HepG2 (cell line): ENCODE measurements at regions not wholly inside any gene's neighbourhood (a gene's known extent, or its start where the extent isn't known, plus 50 kb on each side); places are given as distances from the start of the nearest gene placed in this dataset.

ENCODE experiments used
- ATAC-seq: fragments of 200-7000 bp; cut with Tn5 transposase; 3 replicates; pipeline ENCODE4 v1.9.1; 2020; ENCODE audit warnings: mild to moderate bottlenecking, moderate library complexity
- BruUV-seq: library from RNA; stranded (reverse); fragments of 400-500 nt; replicated peaks from 2 replicates; lab custom pipeline; 2021; lab: Mats Ljungman, UMichigan
- CTCF ChIA-PET: fragments of 300-600 bp; formaldehyde crosslinking; extraction: SDS; loops from one replicate; lab custom pipeline; 2021; ENCODE audit warnings: low total read pairs, inconsistent platforms, low intra/inter-chr PET ratio; lab: Yijun Ruan, JAX
- POLR2A ChIA-PET: fragments of 350-600 bp; sonication (Branson Sonifier 250); formaldehyde crosslinking; loops from one replicate; lab custom pipeline; 2020; ENCODE audit warnings: antibody characterized with exemption, inconsistent platforms; lab: Yijun Ruan, JAX
- DNase-seq: peaks from one replicate; pipeline ENCODE4 v3.0.0-alpha.2; 2015; ENCODE audit warnings: low spot score
- FAIRE-seq: peaks from 3 replicates; lab custom pipeline; 2011; peaks lifted over from hg19 to GRCh38; lab: Jason Lieb, UNC
- H2AFZ ChIP-seq: one replicate; pipeline ENCODE4 v1.6.1; 2011; ENCODE audit warnings: low read length, inconsistent platforms
- H3K27ac ChIP-seq: fragments of 300-600 bp; 3 replicates; pipeline ENCODE4 v1.8.0; 2011; ENCODE audit warnings: mixed run types, mild to moderate bottlenecking, mixed read lengths, low read length, inconsistent platforms; ENCODE audit not compliant: insufficient read depth; ENCODE audit errors: extremely low read length
- H3K27me3 ChIP-seq, 2 experiments: fragments of 200-600 bp in 1 of 2; 2 replicates in 1 of 2; 3 replicates in 1 of 2; pipeline versions ENCODE4 v1.6.0 to v1.8.0; 2011; ENCODE audit warnings: low read length in 2 of 2, mild to moderate bottlenecking in 2 of 2, moderate library complexity in 2 of 2, inconsistent platforms in 1 of 2; ENCODE audit not compliant: insufficient read depth in 2 of 2, control insufficient read depth in 1 of 2
- H3K36me3 ChIP-seq, 2 experiments: fragments of 200-600 bp in 1 of 2; replicated peaks in 1 of 2; 2 replicates in 1 of 2; 3 replicates in 1 of 2; pipeline versions ENCODE4 v1.5.1 to v1.8.0; 2011; ENCODE audit warnings: low read length in 2 of 2, inconsistent platforms in 1 of 2; ENCODE audit not compliant: insufficient read depth in 2 of 2, control insufficient read depth in 1 of 2
- H3K4me1 ChIP-seq: 2 replicates; pipeline ENCODE4 v1.5.1; 2012; ENCODE audit warnings: low read length, inconsistent platforms; ENCODE audit not compliant: insufficient read depth
- H3K4me2 ChIP-seq: 2 replicates; pipeline ENCODE4 v1.6.0; 2011; ENCODE audit warnings: low read depth, low read length, inconsistent platforms
- H3K4me3 ChIP-seq, 3 experiments: fragments of 200-600 bp in 1 of 3; sonication (generic), shearing (Covaris generic) in 1 of 3; replicated peaks in 1 of 3; 2 replicates each; pipeline ENCODE4 v1.5.1; 2011 to 2016; ENCODE audit warnings: low read length in 3 of 3, inconsistent platforms in 2 of 3, low read depth in 2 of 3, mild to moderate bottlenecking in 2 of 3, control low read depth in 1 of 3, mixed read lengths in 1 of 3; ENCODE audit not compliant: insufficient read depth in 1 of 3
- H3K79me2 ChIP-seq: one replicate; pipeline ENCODE4 v1.6.1; 2011; ENCODE audit warnings: low read length, inconsistent platforms; ENCODE audit not compliant: insufficient read depth
- H3K9ac ChIP-seq: 2 replicates; pipeline ENCODE4 v1.6.0; 2011; ENCODE audit warnings: mild to moderate bottlenecking, low read depth, low read length, inconsistent platforms; ENCODE audit not compliant: insufficient read depth
- H3K9me3 ChIP-seq: 2 replicates; pipeline ENCODE4 v1.5.1; 2012; ENCODE audit warnings: mild to moderate bottlenecking, low read length
- H4K20me1 ChIP-seq: 2 replicates; pipeline ENCODE4 v1.6.0; 2011; ENCODE audit warnings: inconsistent platforms, mild to moderate bottlenecking, low read length, moderate library complexity; ENCODE audit not compliant: insufficient read depth
- HDAC2 ChIP-seq: sonication (generic); formaldehyde crosslinking; IDR thresholded peaks from 2 replicates; pipeline ENCODE4 v1.4.0; 2020; ENCODE audit warnings: missing genetic modification reagents
- SKIL ChIP-seq: sonication (generic); formaldehyde crosslinking; IDR thresholded peaks from 2 replicates; pipeline ENCODE4 v1.8.0; 2022; ENCODE audit warnings: missing genetic modification reagents, mild to moderate bottlenecking, moderate library complexity, borderline replicate concordance
- SMARCC2 ChIP-seq: fragments of 450-650 bp; IDR thresholded peaks from 2 replicates; pipeline ENCODE4 v1.6.1; 2017; ENCODE audit warnings: antibody characterized with exemption, mild to moderate bottlenecking
- SNAPC5 ChIP-seq: sonication (generic); formaldehyde crosslinking; IDR thresholded peaks from 2 replicates; pipeline ENCODE4 v1.8.1; 2023; ENCODE audit warnings: mild to moderate bottlenecking, missing genetic modification reagents, borderline replicate concordance
- ZFYVE20 ChIP-seq: sonication (generic); formaldehyde crosslinking; IDR thresholded peaks from 2 replicates; pipeline ENCODE4 v1.8.0; 2023; ENCODE audit warnings: low read depth, mild to moderate bottlenecking, moderate library complexity, missing genetic modification reagents, borderline replicate concordance
- ZNF556 ChIP-seq: sonication (generic); formaldehyde crosslinking; IDR thresholded peaks from 2 replicates; pipeline ENCODE4 v1.4.0; 2020; ENCODE audit warnings: mild to moderate bottlenecking, missing genetic modification reagents, borderline replicate concordance
- WGBS: methylation state at CpG from one replicate; pipeline ENCODE4 v1.1.6; 2017; ENCODE audit warnings: low lambda C conversion rate; 5-methylcytosine and 5-hydroxymethylcytosine counted together
- in situ Hi-C: cut with HindIII; loops from 2 replicates; pipeline ENCODE4 v1.10.0; 2017; ENCODE audit warnings: low pct_unique_long_range_greater_than_20kb; ENCODE audit not compliant: extremely low pct_ligation_motif_present
- intact Hi-C: fragments of 100-400 bp; cut with micrococcal nuclease; formaldehyde crosslinking; loops from one replicate; pipeline ENCODE4 v1.10.0; 2022; ENCODE audit not compliant: unreplicated experiment
- TF ChIP-seq, protein P1 (sequence below): sonication (generic); formaldehyde crosslinking; IDR thresholded peaks from 2 replicates; pipeline ENCODE4 v1.5.1; 2020; ENCODE audit warnings: mild to moderate bottlenecking, moderate library complexity, missing genetic modification reagents
- TF ChIP-seq, protein P2 (sequence below): IDR thresholded peaks from 2 replicates; pipeline ENCODE4 v1.6.1; 2016; ENCODE audit warnings: low read depth, missing genetic modification reagents, missing compliant biosample characterization
- TF ChIP-seq, protein P3 (sequence below): IDR thresholded peaks from 2 replicates; pipeline ENCODE4 v1.6.1; 2016; ENCODE audit warnings: control low read depth

DNA sequence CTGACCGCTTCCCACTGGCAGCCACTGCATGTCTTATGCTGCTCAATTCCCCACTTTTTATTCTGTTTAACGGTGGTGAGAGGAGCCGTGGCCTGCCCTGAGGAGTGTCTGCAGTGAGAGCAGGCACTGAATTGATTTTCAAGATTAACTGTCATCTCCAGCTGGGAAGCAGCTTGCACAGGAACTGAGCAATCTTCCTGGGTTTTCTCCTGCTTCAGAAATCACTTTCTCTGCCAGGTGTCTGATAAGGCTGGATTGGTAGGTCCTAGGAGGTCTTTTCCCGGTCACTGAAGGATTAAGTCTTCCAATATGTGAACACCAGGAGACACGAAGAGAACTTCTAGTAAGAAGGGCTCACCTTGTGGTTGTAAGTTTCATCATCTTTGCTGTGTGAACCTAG, 181.1 kb upstream of the RAD23B start:
- Histone ChIP-seq H4K20me1 (no peaks in the 10 kb centered on the region), H3K4me3 (no peak overlapping the region), H3K79me2 (no peaks in the 10 kb centered on the region), H3K9me3 (no peaks in the 10 kb centered on the region), H3K4me2 (no peak overlapping the region)
- POLR2A ChIA-PET: no interaction called here
- CTCF ChIA-PET: no interaction called here
- TF ChIP-seq HDAC2 (CRISPR knock-in tag) (no peak), SKIL (CRISPR knock-in tag) (no peak), ZNF556 (CRISPR knock-in tag) (no peak), SMARCC2 (no peak), ZFYVE20 (no peak), SNAPC5 (no peak)
- TF ChIP-seq, protein P1, sequence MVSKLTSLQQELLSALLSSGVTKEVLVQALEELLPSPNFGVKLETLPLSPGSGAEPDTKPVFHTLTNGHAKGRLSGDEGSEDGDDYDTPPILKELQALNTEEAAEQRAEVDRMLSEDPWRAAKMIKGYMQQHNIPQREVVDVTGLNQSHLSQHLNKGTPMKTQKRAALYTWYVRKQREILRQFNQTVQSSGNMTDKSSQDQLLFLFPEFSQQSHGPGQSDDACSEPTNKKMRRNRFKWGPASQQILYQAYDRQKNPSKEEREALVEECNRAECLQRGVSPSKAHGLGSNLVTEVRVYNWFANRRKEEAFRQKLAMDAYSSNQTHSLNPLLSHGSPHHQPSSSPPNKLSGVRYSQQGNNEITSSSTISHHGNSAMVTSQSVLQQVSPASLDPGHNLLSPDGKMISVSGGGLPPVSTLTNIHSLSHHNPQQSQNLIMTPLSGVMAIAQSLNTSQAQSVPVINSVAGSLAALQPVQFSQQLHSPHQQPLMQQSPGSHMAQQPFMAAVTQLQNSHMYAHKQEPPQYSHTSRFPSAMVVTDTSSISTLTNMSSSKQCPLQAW (CRISPR knock-in tag): no peak
- TF ChIP-seq, protein P2, sequence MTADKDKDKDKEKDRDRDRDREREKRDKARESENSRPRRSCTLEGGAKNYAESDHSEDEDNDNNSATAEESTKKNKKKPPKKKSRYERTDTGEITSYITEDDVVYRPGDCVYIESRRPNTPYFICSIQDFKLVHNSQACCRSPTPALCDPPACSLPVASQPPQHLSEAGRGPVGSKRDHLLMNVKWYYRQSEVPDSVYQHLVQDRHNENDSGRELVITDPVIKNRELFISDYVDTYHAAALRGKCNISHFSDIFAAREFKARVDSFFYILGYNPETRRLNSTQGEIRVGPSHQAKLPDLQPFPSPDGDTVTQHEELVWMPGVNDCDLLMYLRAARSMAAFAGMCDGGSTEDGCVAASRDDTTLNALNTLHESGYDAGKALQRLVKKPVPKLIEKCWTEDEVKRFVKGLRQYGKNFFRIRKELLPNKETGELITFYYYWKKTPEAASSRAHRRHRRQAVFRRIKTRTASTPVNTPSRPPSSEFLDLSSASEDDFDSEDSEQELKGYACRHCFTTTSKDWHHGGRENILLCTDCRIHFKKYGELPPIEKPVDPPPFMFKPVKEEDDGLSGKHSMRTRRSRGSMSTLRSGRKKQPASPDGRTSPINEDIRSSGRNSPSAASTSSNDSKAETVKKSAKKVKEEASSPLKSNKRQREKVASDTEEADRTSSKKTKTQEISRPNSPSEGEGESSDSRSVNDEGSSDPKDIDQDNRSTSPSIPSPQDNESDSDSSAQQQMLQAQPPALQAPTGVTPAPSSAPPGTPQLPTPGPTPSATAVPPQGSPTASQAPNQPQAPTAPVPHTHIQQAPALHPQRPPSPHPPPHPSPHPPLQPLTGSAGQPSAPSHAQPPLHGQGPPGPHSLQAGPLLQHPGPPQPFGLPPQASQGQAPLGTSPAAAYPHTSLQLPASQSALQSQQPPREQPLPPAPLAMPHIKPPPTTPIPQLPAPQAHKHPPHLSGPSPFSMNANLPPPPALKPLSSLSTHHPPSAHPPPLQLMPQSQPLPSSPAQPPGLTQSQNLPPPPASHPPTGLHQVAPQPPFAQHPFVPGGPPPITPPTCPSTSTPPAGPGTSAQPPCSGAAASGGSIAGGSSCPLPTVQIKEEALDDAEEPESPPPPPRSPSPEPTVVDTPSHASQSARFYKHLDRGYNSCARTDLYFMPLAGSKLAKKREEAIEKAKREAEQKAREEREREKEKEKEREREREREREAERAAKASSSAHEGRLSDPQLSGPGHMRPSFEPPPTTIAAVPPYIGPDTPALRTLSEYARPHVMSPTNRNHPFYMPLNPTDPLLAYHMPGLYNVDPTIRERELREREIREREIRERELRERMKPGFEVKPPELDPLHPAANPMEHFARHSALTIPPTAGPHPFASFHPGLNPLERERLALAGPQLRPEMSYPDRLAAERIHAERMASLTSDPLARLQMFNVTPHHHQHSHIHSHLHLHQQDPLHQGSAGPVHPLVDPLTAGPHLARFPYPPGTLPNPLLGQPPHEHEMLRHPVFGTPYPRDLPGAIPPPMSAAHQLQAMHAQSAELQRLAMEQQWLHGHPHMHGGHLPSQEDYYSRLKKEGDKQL: no peak
- TF ChIP-seq, protein P3, sequence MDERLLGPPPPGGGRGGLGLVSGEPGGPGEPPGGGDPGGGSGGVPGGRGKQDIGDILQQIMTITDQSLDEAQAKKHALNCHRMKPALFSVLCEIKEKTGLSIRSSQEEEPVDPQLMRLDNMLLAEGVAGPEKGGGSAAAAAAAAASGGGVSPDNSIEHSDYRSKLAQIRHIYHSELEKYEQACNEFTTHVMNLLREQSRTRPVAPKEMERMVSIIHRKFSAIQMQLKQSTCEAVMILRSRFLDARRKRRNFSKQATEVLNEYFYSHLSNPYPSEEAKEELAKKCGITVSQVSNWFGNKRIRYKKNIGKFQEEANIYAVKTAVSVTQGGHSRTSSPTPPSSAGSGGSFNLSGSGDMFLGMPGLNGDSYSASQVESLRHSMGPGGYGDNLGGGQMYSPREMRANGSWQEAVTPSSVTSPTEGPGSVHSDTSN: no peak
- TF ChIP-seq, all 625 proteins: peak for 0
- Histone ChIP-seq H3K27me3 (peaks cover 0 to 2% of the 10 kb centered on the region in 2 experiments; a peak in 1 of 5 replicates), H3K36me3 (no peaks in the 10 kb centered on the region), H3K4me1 (no peaks in the 10 kb centered on the region), H2AFZ (no peak overlapping the region), H3K27ac (no peak overlapping the region), H3K9ac (no peak overlapping the region)
- WGBS: 33% methylated on average over 3 of the region's 5 CpGs
- no peak for DNase-seq
- intact Hi-C loops: no loop called here
- in situ Hi-C loops: no loop called here
- BruUV-seq: no TSS peak
- no peak for FAIRE-seq
- ATAC-seq: no peak
